IMR-90 (cell line): ENCODE measurements at regions not wholly inside any gene's neighbourhood (a gene's known extent, or its start where the extent isn't known, plus 50 kb on each side); places are given as distances from the start of the nearest gene placed in this dataset.

ENCODE experiments used
- ATAC-seq: fragments of 200-7000 bp; cut with Tn5 transposase; 2 replicates; pipeline ENCODE4 v1.9.1; 2020; ENCODE audit warnings: low read depth, mild to moderate bottlenecking, moderate library complexity
- BruUV-seq: library from RNA; stranded (reverse); fragments of 400-500 nt; replicated peaks from 2 replicates; lab custom pipeline; 2021; lab: Mats Ljungman, UMichigan
- CTCF ChIA-PET: fragments of 300-600 bp; formaldehyde crosslinking; extraction: SDS; loops from one replicate; lab custom pipeline; 2021; ENCODE audit warnings: antibody characterized with exemption; lab: Yijun Ruan, JAX
- POLR2A ChIA-PET: fragments of 300-600 bp; sonication (Branson Sonifier 250); formaldehyde crosslinking; loops from one replicate; lab custom pipeline; 2022; ENCODE audit warnings: antibody characterized with exemption; ENCODE audit not compliant: unreplicated experiment; lab: Charles Lee
- DNase-seq: peaks from one replicate; pipeline ENCODE4 v3.0.0; 2013
- H2AFZ ChIP-seq: replicated peaks from 2 replicates; pipeline ENCODE3; 2013; ENCODE audit warnings: low read length, mild to moderate bottlenecking; ENCODE audit not compliant: poor library complexity
- H2AK5ac ChIP-seq: 2 replicates; pipeline ENCODE4 v1.6.1; 2013; ENCODE audit warnings: low read depth, low read length, inconsistent platforms
- H2AK9ac ChIP-seq: replicated peaks from 2 replicates; pipeline ENCODE3; 2013; ENCODE audit warnings: mild to moderate bottlenecking, low read depth, low read length, moderate library complexity; ENCODE audit not compliant: poor library complexity
- H2BK120ac ChIP-seq: 2 replicates; pipeline ENCODE4 v1.6.1; 2013; ENCODE audit warnings: low read depth, low read length, inconsistent platforms
- H2BK15ac ChIP-seq: 3 replicates; pipeline ENCODE4 v1.6.1; 2013; ENCODE audit warnings: low read depth, low read length, inconsistent platforms
- H2BK20ac ChIP-seq: 2 replicates; pipeline ENCODE4 v1.6.1; 2013; ENCODE audit warnings: low read depth, mild to moderate bottlenecking, inconsistent platforms, low read length, moderate library complexity
- H2BK5ac ChIP-seq: 2 replicates; pipeline ENCODE4 v1.6.1; 2013; ENCODE audit warnings: mild to moderate bottlenecking, low read depth, low read length, inconsistent platforms; ENCODE audit not compliant: poor library complexity, severe bottlenecking
- H3K14ac ChIP-seq: replicated peaks from 2 replicates; pipeline ENCODE4 v1.6.1; 2013; ENCODE audit warnings: low read depth, low read length, inconsistent platforms
- H3K18ac ChIP-seq: 2 replicates; pipeline ENCODE4 v1.6.1; 2013; ENCODE audit warnings: low read depth, low read length, control low read depth
- H3K23ac ChIP-seq: 2 replicates; pipeline ENCODE4 v1.6.1; 2013; ENCODE audit warnings: low read depth, low read length, inconsistent platforms
- H3K27ac ChIP-seq: 2 replicates; pipeline ENCODE4 v1.5.1; 2013; ENCODE audit warnings: mild to moderate bottlenecking, control low read depth, low read length; ENCODE audit not compliant: insufficient read depth
- H3K27me3 ChIP-seq: 2 replicates; pipeline ENCODE4 v1.6.1; 2013; ENCODE audit warnings: low read length; ENCODE audit not compliant: control insufficient read depth, insufficient read depth
- H3K36me3 ChIP-seq: 2 replicates; pipeline ENCODE4 v1.6.1; 2013; ENCODE audit warnings: low read length, mixed read lengths; ENCODE audit not compliant: control insufficient read depth, insufficient read depth
- H3K4ac ChIP-seq: 2 replicates; pipeline ENCODE4 v1.6.1; 2013; ENCODE audit warnings: low read depth, low read length, inconsistent platforms
- H3K4me1 ChIP-seq: 2 replicates; pipeline ENCODE4 v1.6.1; 2013; ENCODE audit warnings: low read length, mixed read lengths; ENCODE audit not compliant: control insufficient read depth, insufficient read depth
- H3K4me2 ChIP-seq: 2 replicates; pipeline ENCODE4 v1.6.1; 2013; ENCODE audit warnings: low read depth, mild to moderate bottlenecking, control low read depth, low read length, moderate library complexity
- H3K4me3 ChIP-seq: 2 replicates; pipeline ENCODE4 v1.5.1; 2013; ENCODE audit warnings: low read depth, mild to moderate bottlenecking, control low read depth, low read length, moderate library complexity; ENCODE audit not compliant: insufficient read depth
- H3K56ac ChIP-seq: 2 replicates; pipeline ENCODE4 v1.6.1; 2013; ENCODE audit warnings: low read length, inconsistent platforms; ENCODE audit not compliant: insufficient read depth; ENCODE audit errors: extremely low read depth
- H3K79me1 ChIP-seq, 2 experiments: 2 replicates each; pipeline ENCODE4 v1.6.1; 2013; ENCODE audit warnings: low read length in 2 of 2, inconsistent platforms in 1 of 2, low read depth in 1 of 2
- H3K9ac ChIP-seq: 2 replicates; pipeline ENCODE4 v1.6.1; 2013; ENCODE audit warnings: low read depth, low read length, control low read depth
- H3K9me1 ChIP-seq: 2 replicates; pipeline ENCODE4 v1.6.1; 2013; ENCODE audit warnings: low read length, inconsistent platforms; ENCODE audit not compliant: insufficient read depth
- H3K9me3 ChIP-seq: 2 replicates; pipeline ENCODE4 v1.6.1; 2013; ENCODE audit warnings: low read length; ENCODE audit not compliant: control insufficient read depth, insufficient read depth
- H4K20me1 ChIP-seq: 2 replicates; pipeline ENCODE4 v1.6.1; 2013; ENCODE audit warnings: low read length, inconsistent platforms; ENCODE audit not compliant: insufficient read depth
- H4K5ac ChIP-seq: 2 replicates; pipeline ENCODE4 v1.6.1; 2013; ENCODE audit warnings: mild to moderate bottlenecking, low read depth, low read length, control low read depth
- H4K8ac ChIP-seq, 2 experiments: 2 replicates each; pipeline ENCODE4 v1.6.1; 2013; ENCODE audit warnings: low read depth in 2 of 2, low read length in 2 of 2, control low read depth in 1 of 2, inconsistent platforms in 1 of 2
- H4K91ac ChIP-seq: 2 replicates; pipeline ENCODE4 v1.6.1; 2013; ENCODE audit warnings: low read depth, low read length, inconsistent platforms; ENCODE audit not compliant: insufficient read depth
- BHLHE40 ChIP-seq: fragments of 150-350 bp; IDR thresholded peaks from 2 replicates; pipeline ENCODE4 v1.6.1; 2016; ENCODE audit warnings: mild to moderate bottlenecking, low read depth, low read length
- CEBPB ChIP-seq: IDR thresholded peaks from 2 replicates; pipeline ENCODE4 v1.6.1; 2012; ENCODE audit warnings: low read depth, low read length, improper control_type of control experiment
- CHD1 ChIP-seq: IDR thresholded peaks from 2 replicates; pipeline ENCODE4 v1.6.1; 2012; ENCODE audit warnings: low read depth, low read length, improper control_type of control experiment
- CTCF ChIP-seq: conservative IDR thresholded peaks from 2 replicates; pipeline ENCODE4 v1.5.1; 2012; ENCODE audit warnings: mild to moderate bottlenecking, low read depth, low read length, improper control_type of control experiment
- ELK1 ChIP-seq: fragments of 150-350 bp; IDR thresholded peaks from 2 replicates; pipeline ENCODE4 v1.6.1; 2016; ENCODE audit warnings: low read depth, mild to moderate bottlenecking, low read length, moderate library complexity, borderline replicate concordance
- FOS ChIP-seq: fragments of 150-350 bp; IDR thresholded peaks from 2 replicates; pipeline ENCODE4 v1.6.1; 2016; ENCODE audit warnings: low read depth, low read length
- MAFK ChIP-seq: IDR thresholded peaks from 2 replicates; pipeline ENCODE4 v1.6.1; 2012; ENCODE audit warnings: low read depth, low read length, improper control_type of control experiment
- MAZ ChIP-seq: IDR thresholded peaks from 2 replicates; pipeline ENCODE4 v1.6.1; 2012; ENCODE audit warnings: low read depth, mild to moderate bottlenecking, low read length, improper control_type of control experiment, moderate library complexity, borderline replicate concordance
- MXI1 ChIP-seq: IDR thresholded peaks from 2 replicates; pipeline ENCODE4 v1.6.1; 2012; ENCODE audit warnings: low read depth, mild to moderate bottlenecking, low read length, moderate library complexity, borderline replicate concordance
- NFE2L2 ChIP-seq: fragments of 150-350 bp; IDR thresholded peaks from 2 replicates; pipeline ENCODE4 v1.6.1; 2016; ENCODE audit warnings: low read depth, mild to moderate bottlenecking, low read length
- POLR2A ChIP-seq: IDR thresholded peaks from 2 replicates; pipeline ENCODE4 v1.6.1; 2012; ENCODE audit warnings: mild to moderate bottlenecking, low read depth, low read length
- RAD21 ChIP-seq: IDR thresholded peaks from 2 replicates; pipeline ENCODE4 v1.6.1; 2012; ENCODE audit warnings: low read length, improper control_type of control experiment
- RCOR1 ChIP-seq: IDR thresholded peaks from 2 replicates; pipeline ENCODE4 v1.6.1; 2012; ENCODE audit warnings: mild to moderate bottlenecking, low read length, improper control_type of control experiment; ENCODE audit not compliant: insufficient replicate concordance
- RFX5 ChIP-seq: IDR thresholded peaks from 2 replicates; pipeline ENCODE4 v1.8.0; 2012; ENCODE audit warnings: low read depth, mild to moderate bottlenecking, low read length, moderate library complexity
- SMC3 ChIP-seq: fragments of 150-350 bp; IDR thresholded peaks from 2 replicates; pipeline ENCODE4 v1.6.1; 2016; ENCODE audit warnings: low read depth, mild to moderate bottlenecking, antibody characterized with exemption, low read length, moderate library complexity
- WGBS, 2 experiments: methylation state at CpG; one replicate each; pipeline versions ENCODE4 v1.1.5 to v1.1.7; 2013; ENCODE audit warnings: missing lambda C conversion rate in 2 of 2; ENCODE audit not compliant: insufficient read length in 1 of 2; ENCODE audit errors: extremely low coverage in 2 of 2; 5-methylcytosine and 5-hydroxymethylcytosine counted together
- dilution Hi-C: fragments of 300-500 bp; cut with HindIII; formaldehyde crosslinking; loops from one replicate; pipeline ENCODE4 v1.14.3; 2018; ENCODE audit warnings: low sequenced_read_pairs; ENCODE audit not compliant: unreplicated experiment
- in situ Hi-C: fragments of 300-500 bp; cut with MboI; formaldehyde crosslinking; loops from 3 replicates; pipeline ENCODE4 v1.14.3; 2019; ENCODE audit warnings: low sequenced_read_pairs, inconsistent platforms, mixed read lengths
- intact Hi-C: fragments of 100-400 bp; cut with micrococcal nuclease; formaldehyde crosslinking; loops from 2 replicates; pipeline ENCODE4 v1.10.0; 2022
- TF ChIP-seq, protein P1 (sequence below): fragments of 150-350 bp; IDR thresholded peaks from 2 replicates; pipeline ENCODE4 v1.6.1; 2017; ENCODE audit warnings: mild to moderate bottlenecking, antibody characterized with exemption, low read length, low read depth

DNA sequence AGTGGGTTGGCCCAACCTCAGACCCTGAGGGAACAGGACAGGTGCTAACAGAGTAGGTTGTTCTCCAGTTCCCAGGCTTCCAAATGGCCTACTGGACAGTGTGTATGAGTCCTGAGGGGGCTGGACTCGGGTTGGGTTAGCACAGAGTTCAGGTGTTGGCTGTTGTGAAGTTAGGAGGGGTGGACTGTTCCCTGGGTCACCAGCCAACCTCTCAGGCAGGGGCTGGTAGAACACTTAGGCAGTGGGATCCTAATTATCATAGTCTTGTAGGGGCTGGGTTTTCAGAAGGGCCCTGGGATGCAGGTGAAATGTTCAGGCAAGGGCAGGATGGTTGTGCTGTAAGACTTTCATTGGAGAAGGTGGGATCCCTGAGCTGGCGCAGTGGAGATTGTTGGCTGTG lies 293.0 kb downstream of the ZWINT start:
- POLR2A ChIA-PET: no interaction called here
- CTCF ChIA-PET: no interaction called here
- no peak overlapping the region for H3K27ac ChIP-seq
- H2AK9ac ChIP-seq: no peak overlapping the region
- no peak overlapping the region for H3K4me2 ChIP-seq
- no peak overlapping the region for H4K8ac ChIP-seq
- H3K18ac ChIP-seq: no peak overlapping the region
- H2BK15ac ChIP-seq: no peak overlapping the region
- no peak overlapping the region for H3K14ac ChIP-seq
- no peaks in the 10 kb centered on the region for H3K4me1 ChIP-seq
- TF ChIP-seq BHLHE40 (no peak), POLR2A (no peak), CTCF (no peak), MXI1 (no peak), RAD21 (no peak), RFX5 (no peak), CHD1 (no peak), CEBPB (no peak), SMC3 (no peak), NFE2L2 (no peak), ELK1 (no peak), MAFK (no peak), FOS (no peak), MAZ (no peak), RCOR1 (no peak)
- TF ChIP-seq, protein P1, sequence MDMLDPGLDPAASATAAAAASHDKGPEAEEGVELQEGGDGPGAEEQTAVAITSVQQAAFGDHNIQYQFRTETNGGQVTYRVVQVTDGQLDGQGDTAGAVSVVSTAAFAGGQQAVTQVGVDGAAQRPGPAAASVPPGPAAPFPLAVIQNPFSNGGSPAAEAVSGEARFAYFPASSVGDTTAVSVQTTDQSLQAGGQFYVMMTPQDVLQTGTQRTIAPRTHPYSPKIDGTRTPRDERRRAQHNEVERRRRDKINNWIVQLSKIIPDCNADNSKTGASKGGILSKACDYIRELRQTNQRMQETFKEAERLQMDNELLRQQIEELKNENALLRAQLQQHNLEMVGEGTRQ: no peak
- H2AFZ ChIP-seq: no peak overlapping the region
- no peak overlapping the region for H2BK120ac ChIP-seq
- ATAC-seq (no peak), DNase-seq (no peak)
- no peak overlapping the region for H3K56ac ChIP-seq
- intact Hi-C loops (no loop called here), dilution Hi-C loops (no loop called here), in situ Hi-C loops (no loop called here)
- H2BK5ac ChIP-seq: no peak overlapping the region
- no peaks in the 10 kb centered on the region for H4K20me1 ChIP-seq
- H3K9me3 ChIP-seq: peaks cover 14% of the 10 kb centered on the region; the same call in 1 of the 2 replicates
- H3K4ac ChIP-seq: no peak overlapping the region
- no TSS peak for BruUV-seq
- no peaks in the 10 kb centered on the region for H3K79me1 ChIP-seq
- H3K9ac ChIP-seq: no peak overlapping the region
- H3K23ac ChIP-seq: no peak overlapping the region
- WGBS, 2 experiments: no CpG with 5 or more reads among the region's 2 CpGs
- no peaks in the 10 kb centered on the region for H3K27me3 ChIP-seq
- no peak overlapping the region for H4K5ac ChIP-seq
- no peaks in the 10 kb centered on the region for H3K9me1 ChIP-seq
- H4K91ac ChIP-seq: no peak overlapping the region
- no peak overlapping the region for H2AK5ac ChIP-seq
- H3K4me3 ChIP-seq: no peak overlapping the region
- H3K36me3 ChIP-seq: no peaks in the 10 kb centered on the region
- H2BK20ac ChIP-seq: no peak overlapping the region
